HG03159 (cell line): ENCODE measurements at regions not wholly inside any gene's neighbourhood (a gene's known extent, or its start where the extent isn't known, plus 50 kb on each side); places are given as distances from the start of the nearest gene placed in this dataset.
"Not testable (repeated sequence)": the region's sequence is repeated elsewhere in the genome, so short reads cannot be mapped to it uniquely, and the experiment has no call there.

Source experiments
- ATAC-seq: cut with Tn5 transposase; IDR thresholded peaks from one replicate; pipeline ENCODE4 v1.9.1; 2021; ENCODE audit warnings: mild to moderate bottlenecking, moderate library complexity; ENCODE audit not compliant: unreplicated experiment

- ATAC-seq, result no peak
Measured at GRCh38 chr13:22773465-22773864, 407.3 kb upstream of the SGCG start.

- ATAC-seq, result no peak
Measured at GRCh38 chr13:22776394-22777186, 404.2 kb upstream of the SGCG start.

DNA sequence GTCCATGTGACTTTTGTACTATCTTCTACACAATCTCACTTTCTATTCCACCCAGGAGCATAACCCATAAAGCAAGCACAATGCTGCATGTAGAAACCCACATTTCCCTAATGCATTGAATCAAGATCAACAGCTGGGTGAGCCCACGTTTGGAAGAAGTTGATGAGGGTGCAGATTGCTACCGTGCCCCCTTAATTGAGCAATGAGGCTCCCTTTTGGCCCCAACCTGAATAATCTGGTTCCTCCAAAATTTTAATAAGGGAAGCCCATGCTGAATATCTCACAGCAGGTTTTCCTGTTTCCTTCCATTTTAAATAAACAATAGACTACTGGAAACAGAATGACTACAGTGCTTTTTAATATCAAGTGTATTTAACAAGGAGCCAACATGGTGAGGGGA, 403.6 kb upstream of the SGCG start:
- no peak for ATAC-seq

DNA sequence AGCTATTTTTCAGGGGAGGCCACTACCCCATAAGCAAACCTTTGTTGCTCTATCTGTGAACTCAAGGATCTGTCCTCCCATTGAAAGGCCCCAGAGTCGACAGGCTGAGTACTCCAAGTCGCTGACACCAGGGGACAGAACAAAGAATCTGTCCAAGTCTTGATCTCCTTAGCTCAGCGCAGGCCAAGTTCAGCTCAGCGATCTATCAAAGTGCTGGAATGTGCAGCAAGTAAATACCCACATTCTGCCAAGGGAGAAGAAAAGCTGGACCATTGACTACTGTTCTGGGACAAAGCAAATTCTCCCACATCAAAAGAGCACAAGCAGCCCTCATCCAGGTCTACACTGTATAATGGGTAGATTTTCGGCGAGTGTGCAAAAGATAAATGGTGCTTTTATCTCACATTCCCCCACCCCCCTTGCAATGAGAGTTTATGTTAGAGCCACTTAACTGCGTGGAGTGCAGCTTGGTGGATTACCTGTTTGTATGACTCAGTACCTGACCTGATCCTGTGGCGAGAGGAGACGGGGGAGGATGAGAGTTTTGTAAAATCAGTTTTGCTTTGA, 391.7 kb upstream of the SGCG start:
- ATAC-seq, result no peak

GRCh38 chr13:22789916-22790315, 390.9 kb upstream of the SGCG start:
- no peak for ATAC-seq

DNA sequence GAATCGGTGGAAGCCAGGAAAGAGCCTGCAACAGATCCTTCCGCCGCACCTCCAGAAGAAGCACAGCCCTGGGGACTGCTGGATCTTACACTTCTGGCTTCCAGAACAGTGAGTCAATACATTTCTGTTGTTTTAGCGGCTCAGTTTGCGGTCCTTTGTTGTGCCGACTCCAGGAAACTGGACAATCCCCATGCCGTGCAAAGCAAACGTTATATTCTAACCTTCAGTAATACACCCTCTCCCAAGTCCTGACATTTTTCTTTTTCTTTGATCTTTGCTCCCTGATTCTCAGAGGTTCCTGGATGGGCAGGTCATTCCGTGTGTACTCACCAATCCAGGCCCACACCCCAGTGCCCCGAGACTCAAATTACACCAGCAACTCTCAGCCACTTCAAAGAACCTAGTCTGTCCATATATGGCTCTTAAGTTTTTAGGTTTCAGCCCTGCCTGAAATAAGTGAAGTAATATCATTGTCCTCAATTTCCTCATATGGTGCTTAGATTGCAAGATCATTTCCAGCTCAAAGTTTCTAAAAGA, 387.1 kb upstream of the SGCG start:
- ATAC-seq, result no peak

DNA sequence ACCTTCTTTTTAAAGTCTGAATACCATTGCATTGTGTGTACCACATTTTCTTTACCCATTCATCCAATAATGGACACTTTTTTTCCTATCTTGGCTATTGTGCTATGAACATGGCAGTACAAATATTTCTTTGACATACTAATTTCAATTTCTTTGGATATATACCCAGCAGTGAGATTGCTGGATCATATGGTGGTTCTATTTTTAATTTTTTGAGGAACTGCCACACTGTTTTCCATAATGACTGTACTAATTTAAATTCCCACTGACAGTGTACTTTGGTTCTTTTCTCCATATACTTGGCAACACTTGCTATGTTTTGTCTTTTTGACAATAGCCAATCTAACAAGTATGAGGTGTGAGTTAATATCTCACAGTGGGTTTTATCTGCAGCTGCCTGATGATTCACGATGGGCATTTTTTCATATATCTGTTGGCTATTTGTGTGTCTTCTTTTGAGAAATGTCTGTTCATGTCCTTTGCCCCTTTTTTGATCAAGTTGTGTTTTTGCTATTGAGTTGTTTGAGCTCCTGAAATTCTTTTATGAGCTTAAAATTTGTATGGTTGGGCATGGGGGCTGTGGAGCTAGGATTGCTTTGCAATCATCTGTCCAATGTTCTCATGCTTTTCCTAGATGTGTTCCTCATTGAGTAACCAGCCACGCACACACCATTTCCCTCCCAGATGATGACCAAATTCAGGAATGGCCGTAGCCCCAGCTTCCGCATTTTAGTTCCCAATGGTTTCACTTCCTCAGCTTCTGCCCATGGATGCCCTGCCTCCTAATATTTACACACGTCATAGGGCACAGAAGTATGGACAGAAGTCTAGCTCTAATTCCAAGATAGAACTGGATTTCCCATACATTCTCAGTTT, 380.0 kb upstream of the SGCG start:
- ATAC-seq, result no peak

GRCh38 chr13:22801402-22802003, 379.3 kb upstream of the SGCG start:
- ATAC-seq, result no peak

DNA sequence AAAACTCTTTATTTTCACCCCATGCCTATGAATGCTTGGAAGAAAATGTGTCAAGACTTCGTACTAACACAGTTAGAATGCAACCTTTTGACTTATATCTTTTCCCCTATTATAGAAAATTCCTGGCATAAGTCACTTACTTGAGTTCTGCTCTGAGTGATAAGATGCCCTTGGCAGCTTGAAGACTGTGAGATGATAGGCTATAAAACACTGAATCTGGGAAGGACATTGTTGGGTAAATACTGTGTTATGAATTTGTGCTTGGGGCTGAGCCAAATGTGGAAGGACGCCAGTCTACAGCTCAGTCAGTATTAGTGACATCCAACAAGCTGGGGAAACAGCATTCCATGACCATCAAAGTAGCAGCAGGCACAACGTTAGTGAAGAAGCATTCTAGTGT, 368.0 kb upstream of the SGCG start:
- ATAC-seq, result no peak

DNA sequence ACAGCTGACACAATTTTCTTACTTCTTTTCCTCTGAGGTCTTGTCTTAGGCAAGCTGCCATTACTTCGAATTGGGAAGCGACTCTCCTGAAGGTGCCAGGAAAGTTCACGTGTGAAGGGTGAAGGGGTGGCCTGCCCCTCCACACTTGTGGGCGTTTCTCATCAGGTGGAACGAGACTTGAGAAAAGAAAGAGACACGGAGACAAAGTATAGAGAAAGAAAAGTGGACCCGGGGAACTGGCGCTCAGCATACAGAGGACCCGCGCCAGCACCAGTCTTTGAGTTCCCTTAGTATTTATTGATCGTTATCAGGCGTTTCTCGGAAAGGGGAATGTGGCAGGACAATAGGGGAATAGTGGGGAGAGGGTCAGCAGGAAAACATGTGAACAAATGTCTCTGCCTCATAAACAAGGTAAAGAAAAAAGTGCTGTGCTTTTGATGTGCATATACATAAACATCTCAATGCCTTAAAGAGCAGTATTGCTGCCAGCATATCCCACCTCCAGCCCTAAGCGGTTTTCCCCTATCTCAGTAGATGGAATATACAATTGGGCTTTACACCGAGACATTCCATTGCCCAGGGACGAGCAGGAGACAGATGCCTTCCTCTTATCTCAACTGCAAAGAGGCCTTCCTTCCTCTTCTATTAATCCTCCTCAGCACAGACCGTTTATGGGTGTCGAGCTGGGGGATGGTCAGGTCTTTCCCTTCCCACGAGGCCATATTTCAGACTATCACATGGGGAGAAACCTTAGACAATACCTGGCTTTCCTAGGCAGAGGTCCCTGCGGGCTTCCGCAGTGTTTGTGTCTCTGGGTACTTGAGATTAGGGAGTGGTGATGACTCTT, 367.0 kb upstream of the SGCG start:
- ATAC-seq, result not testable (repeated sequence)

- not testable (repeated sequence) for ATAC-seq
Measured at GRCh38 chr13:22814433-22814832, 366.3 kb upstream of the SGCG start.

DNA sequence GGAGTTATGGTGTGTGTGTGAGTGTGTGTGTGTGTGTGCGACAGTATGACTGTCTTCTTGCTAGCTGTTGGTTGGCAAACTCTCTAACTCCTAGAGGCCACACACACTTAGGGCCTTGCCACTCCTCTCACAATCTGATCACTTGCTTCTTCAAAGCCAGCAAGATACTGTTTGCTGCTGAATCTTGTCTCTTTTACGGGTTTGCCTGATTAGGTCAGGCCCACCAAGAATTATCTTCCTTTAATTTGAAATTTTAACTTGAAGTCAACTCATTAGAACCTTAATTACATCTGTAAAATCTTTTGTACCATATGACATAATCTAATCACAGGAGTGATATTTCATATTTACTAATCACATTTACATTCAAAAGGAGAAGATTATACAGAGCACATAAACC, 359.2 kb upstream of the SGCG start:
- ATAC-seq, result no peak

DNA sequence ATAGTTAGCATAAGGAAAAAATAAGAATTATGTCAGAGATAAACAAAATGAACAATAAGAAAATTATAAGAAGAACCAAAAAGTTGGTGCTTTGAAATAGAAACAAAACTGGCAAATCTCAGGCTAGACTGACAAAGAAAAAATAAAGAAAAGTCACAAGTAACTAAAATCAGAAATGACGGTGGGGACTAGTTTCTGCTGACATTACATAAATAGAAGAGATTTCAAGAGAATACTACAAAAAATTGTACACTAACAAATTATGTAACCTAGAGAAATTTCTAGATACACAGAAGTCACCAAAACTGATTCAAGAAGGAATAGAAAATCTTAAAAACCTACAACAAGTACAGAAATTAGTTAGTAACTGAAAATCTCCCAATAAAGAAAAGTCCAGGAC, 355.6 kb upstream of the SGCG start:
- no peak for ATAC-seq

DNA sequence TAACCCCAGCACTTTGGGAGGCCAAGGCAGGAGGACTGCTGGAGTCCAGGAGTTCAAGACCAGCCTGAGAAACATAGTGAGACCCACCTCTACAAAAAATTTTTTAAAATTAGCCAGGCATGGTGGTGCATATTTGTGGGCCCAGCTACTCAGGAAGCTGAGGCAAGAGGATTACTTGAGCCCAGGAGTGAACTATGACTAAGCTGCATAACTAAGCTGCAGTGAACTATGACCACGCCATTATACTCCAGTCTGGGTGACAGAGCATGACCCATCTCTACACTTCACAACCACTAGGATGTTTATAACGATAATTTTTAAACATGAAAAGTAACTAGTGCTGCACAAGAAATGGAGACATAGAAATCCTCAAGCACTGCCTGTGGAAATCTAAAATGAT, 352.7 kb upstream of the SGCG start:
- ATAC-seq, result no peak

DNA sequence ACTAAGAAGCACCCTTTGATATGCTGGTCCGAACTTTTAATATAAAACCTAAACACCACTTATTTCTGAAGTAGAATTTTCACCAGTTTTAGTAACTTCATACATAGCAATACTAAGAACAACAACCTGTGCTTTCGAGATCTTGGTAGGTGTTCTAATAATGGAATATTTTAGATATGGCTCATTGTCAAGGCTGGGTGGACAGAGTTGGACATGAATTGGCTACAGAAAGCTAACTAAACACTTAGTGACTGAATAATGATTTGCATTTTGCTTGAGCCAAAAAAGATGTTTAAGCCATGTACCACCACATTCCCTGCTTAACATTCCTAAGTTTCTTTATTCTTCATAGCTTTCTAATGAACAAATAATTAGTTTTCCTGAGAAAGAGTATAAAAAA, 344.3 kb upstream of the SGCG start:
- no peak for ATAC-seq

- no peak for ATAC-seq
Measured at GRCh38 chr13:22837980-22838647, 342.7 kb upstream of the SGCG start.

DNA sequence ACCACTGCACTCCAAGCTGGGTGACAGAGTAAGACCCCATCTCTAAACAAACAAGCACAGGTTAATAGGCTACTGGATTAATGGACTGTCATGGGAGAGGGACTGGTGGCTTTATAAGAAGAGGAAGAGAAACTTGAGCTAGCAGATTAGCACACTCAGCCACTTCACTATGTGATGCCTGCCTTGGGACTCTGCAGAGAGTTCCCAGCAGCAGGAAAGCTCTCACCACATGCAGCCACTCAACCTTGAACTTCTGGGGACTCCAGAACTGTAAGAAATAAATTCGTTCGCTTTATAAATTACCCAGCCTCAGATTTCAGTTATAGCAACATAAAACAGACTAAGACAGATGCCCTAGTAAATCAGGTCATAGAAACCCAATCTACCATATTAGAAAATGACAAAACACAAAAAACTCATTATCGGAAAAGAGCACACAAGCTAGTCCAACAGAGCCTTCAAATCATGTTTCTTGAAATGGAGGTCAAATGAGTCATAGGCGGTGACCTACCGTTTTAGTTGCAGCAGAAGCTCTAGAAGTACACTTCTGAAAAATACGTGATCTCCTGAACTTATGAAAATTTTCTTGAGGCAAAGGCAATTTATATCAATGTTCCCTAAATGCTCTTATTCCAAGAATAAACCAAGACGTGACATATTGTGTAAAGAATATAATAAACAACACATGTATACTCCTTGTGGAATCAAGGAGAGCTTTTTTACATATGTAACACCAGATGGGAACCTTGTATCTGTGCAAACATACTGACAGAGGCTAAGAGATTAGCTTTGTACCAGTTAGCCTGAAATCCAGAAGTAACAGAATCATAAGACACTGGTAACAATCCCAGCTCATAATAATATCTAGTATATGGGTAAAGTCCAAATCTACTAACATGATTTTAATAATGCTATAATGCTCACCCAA, 340.9 kb upstream of the SGCG start:
- no peak for ATAC-seq

- no peak for ATAC-seq
Measured at GRCh38 chr13:22846551-22846950, 334.2 kb upstream of the SGCG start.
